ENCODE measurements at regions not wholly inside any gene's neighbourhood (a gene's known extent, or its start where the extent isn't known, plus 50 kb on each side); places are given as distances from the start of the nearest gene placed in this dataset.

DNA sequence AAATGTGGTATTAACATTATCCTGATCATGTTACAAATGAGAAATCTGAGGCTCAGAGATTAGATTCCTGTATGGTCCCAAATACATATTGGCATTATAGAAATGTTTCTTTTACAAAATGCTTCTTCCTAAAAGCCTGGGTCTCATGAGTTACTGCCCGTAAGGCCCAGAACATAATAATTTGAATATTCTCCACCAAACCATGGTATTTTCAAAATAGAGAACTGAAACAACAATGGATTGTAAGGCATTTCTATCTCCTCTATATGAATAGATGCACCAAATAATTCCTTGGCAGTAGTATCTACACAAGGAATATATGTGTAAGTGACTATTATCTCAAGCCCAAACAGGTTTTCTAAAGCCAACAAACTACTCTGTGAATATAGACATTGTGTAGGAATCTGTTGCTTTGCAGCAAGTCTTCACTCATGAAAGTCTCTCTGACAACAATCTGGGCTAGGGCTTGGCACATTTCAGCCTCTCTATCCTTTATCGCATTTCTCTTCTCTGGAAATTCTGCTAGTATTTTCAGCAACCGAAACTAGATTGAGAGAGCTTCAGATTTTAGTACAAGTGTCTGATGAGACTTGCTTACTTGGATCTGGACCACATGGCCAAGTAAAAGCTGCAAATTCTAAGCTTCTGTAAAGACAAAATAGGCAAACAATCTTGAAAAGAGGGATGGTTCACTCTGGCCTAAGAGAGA lies 112.8 kb upstream of the ARHGAP20 start:
- TF ChIP-seq POLR2A (IDR thresholded peaks at IDR 0.05), result no peak
- TF ChIP-seq, protein P1, sequence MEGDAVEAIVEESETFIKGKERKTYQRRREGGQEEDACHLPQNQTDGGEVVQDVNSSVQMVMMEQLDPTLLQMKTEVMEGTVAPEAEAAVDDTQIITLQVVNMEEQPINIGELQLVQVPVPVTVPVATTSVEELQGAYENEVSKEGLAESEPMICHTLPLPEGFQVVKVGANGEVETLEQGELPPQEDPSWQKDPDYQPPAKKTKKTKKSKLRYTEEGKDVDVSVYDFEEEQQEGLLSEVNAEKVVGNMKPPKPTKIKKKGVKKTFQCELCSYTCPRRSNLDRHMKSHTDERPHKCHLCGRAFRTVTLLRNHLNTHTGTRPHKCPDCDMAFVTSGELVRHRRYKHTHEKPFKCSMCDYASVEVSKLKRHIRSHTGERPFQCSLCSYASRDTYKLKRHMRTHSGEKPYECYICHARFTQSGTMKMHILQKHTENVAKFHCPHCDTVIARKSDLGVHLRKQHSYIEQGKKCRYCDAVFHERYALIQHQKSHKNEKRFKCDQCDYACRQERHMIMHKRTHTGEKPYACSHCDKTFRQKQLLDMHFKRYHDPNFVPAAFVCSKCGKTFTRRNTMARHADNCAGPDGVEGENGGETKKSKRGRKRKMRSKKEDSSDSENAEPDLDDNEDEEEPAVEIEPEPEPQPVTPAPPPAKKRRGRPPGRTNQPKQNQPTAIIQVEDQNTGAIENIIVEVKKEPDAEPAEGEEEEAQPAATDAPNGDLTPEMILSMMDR (IDR thresholded peaks at IDR 0.05), result no peak
- WGBS (ENCODE audit: insufficient coverage, low coverage, low lambda C conversion rate, missing lambda C conversion rate), result 82% methylated on average over 3 of the region's 3 CpGs
- H3K36me3 ChIP-seq, result no peaks in the 10 kb centered on the region

DNA sequence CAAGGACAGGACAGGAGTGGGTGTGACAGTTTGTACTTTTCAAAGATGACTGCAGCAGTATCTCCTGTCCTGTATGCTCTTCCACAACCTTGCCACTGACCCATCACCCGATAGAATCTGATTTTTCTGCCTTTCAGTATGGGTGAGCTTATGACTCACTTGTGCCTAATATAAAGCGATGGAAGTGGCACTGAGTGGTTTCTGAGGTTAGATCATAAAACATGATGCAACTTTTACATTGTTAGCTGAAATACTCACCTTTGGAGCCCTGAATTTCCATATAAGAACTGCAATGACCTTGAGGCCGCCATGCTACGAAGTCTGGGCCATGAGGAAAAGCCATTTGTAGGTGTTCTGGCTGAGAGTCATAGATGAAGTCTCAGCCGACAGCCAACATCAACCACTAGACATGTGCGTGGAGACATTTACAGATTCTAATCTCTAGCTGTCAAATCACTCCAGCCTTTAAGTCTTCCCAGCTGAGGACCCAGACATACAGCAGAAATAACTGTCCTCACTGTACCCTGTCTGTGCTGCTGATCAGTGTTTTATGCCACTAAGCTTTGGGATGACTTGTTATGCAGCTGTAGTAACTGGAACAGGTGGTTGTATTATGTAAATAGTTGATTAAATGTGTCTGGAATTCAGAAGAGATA lies 105.9 kb upstream of the ARHGAP20 start:
- no peaks in the 10 kb centered on the region for H3K36me3 ChIP-seq
- 71% methylated on average over 5 of the region's 6 CpGs for WGBS (ENCODE audit: insufficient coverage, low coverage, low lambda C conversion rate, missing lambda C conversion rate)
- no peak for ATAC-seq
- no peak overlapping the region for H3K4me3 ChIP-seq
- H3K4me1 ChIP-seq, result no peaks in the 10 kb centered on the region
- no peak for DNase-seq
- H3K9me3 ChIP-seq, result no peaks in the 10 kb centered on the region
- H3K27me3 ChIP-seq, result no peaks in the 10 kb centered on the region
- intact Hi-C loops (cut with DNase I), result no loop called here
- no peak overlapping the region for H3K27ac ChIP-seq
- TF ChIP-seq POLR2A (IDR thresholded peaks at IDR 0.05), result no peak
- TF ChIP-seq, protein P1 (IDR thresholded peaks at IDR 0.05), result no peak

More for the DNA sequence above, 112.8 kb upstream of the ARHGAP20 start:
- no peak for DNase-seq
- Histone ChIP-seq H3K27me3 (no peaks in the 10 kb centered on the region), H3K27ac (no peak overlapping the region), H3K4me1 (no peaks in the 10 kb centered on the region), H3K4me3 (no peak overlapping the region), H3K9me3 (no peaks in the 10 kb centered on the region)
- intact Hi-C loops (cut with DNase I), result no loop called here
- no peak for ATAC-seq

DNA sequence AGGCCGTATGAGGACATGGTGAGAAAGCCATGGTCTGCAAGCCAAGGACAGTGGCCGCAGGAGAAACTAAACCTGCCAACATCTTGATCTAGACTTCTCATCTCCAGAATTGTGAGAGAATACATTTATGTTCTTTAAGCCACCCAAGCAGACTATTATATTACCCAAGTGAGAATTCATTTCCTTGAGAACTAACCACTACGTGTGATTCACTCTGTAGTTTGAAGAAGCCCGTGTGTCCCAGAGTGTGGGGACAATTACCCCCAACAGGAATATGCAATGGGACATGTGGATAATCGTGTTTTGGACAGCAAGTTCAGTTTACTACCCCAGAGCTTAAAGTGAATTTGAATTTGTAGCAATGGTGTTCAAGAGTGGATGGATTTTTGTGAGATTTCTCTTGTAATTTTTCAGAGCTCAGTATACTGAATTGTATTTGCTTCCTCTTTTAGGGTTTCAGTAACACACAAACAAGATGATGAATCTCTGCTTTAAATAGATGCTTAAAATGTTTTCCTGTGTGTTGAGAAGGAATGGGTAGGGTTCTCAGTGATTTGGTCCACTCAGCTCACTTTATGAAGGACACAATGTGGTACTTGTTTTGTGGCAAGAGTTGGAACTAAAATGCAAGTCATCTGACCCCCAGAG lies 100.0 kb upstream of the ARHGAP20 start:
- TF ChIP-seq, protein P1 (IDR thresholded peaks at IDR 0.05), result no peak
- no peak for TF ChIP-seq POLR2A (IDR thresholded peaks at IDR 0.05)
- ATAC-seq, result no peak
- DNase-seq, result no peak
- intact Hi-C loops (cut with DNase I), result no loop called here
- Histone ChIP-seq H3K9me3 (no peaks in the 10 kb centered on the region), H3K36me3 (no peaks in the 10 kb centered on the region), H3K27me3 (no peaks in the 10 kb centered on the region), H3K4me3 (no peak overlapping the region), H3K4me1 (no peaks in the 10 kb centered on the region), H3K27ac (no peak overlapping the region)
- WGBS (ENCODE audit: insufficient coverage, low coverage, low lambda C conversion rate, missing lambda C conversion rate), result 54% methylated on average over 3 of the region's 5 CpGs

DNA sequence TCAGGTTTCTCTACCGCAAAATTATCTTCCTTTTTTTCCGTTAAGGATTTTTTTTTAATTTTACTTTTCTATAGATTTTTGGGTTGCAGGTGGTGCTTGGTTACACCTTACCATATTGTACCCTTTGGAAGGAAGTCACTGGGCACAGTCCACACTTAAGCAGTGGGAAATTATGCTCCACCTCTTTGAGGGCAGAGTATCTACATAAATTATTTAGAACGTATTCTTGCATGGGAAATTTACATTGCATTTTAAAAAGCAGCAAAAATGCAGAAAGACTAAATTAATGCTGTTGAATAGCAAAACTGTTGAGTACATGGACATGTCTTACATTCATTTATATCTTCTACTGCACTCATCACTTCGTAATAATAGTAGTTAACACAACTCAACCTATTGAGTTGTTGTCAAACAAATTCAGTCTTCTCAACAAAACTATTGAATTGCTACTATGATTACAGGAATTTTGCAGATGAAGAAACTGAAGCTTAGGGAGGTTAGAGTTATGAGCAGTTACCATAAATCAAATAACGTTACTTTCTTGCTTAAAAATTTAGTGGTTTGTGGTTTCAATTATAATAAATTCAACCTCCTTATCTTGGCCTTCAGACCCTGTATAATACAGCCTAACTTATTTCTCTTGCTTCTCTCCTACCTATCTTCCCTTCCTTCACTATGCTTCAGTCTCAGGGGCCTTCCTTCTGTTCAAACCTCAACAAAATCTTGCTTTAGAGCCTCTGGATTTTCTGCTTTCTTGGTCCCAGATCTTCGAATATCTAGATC lies 97.4 kb upstream of the ARHGAP20 start:
- no peaks in the 10 kb centered on the region for H3K9me3 ChIP-seq
- TF ChIP-seq, protein P1 (IDR thresholded peaks at IDR 0.05), result no peak
- TF ChIP-seq POLR2A (IDR thresholded peaks at IDR 0.05), result no peak
- H3K4me1 ChIP-seq, result no peaks in the 10 kb centered on the region
- H3K4me3 ChIP-seq, result no peak overlapping the region
- no peaks in the 10 kb centered on the region for H3K36me3 ChIP-seq
- DNase-seq (no peak), ATAC-seq (no peak)
- H3K27me3 ChIP-seq, result no peaks in the 10 kb centered on the region
- intact Hi-C loops (cut with DNase I), result no loop called here
- 71% methylated on average over 6 of the region's 6 CpGs for WGBS (ENCODE audit: insufficient coverage, low coverage, low lambda C conversion rate, missing lambda C conversion rate)
- no peak overlapping the region for H3K27ac ChIP-seq
